ENCODE measurements at regions not wholly inside any gene's neighbourhood (a gene's known extent, or its start where the extent isn't known, plus 50 kb on each side); places are given as distances from the start of the nearest gene placed in this dataset.
A peak's percentile ranks its signal among the peaks of the same experiment; 100 is the strongest.

- no peaks in the 10 kb centered on the region for H3K36me3 ChIP-seq
- no peaks in the 10 kb centered on the region for H3K4me1 ChIP-seq
- H3K9me3 ChIP-seq: no peaks in the 10 kb centered on the region
- DNase-seq: no peak
- no peak for TF ChIP-seq CTCF (IDR thresholded peaks at IDR 0.05)
- no peak for TF ChIP-seq POLR2A (IDR thresholded peaks at IDR 0.05)
- intact Hi-C loops (cut with DNase I; ENCODE audit: low total_unique reads): loop anchor here (10.0 kb wide), 1 partner anchor 702 kb away; no protein-coding TSS in a partner anchor
- H3K4me3 ChIP-seq: no peak overlapping the region
- H3K27ac ChIP-seq: no peak overlapping the region
- H3K27me3 ChIP-seq: no peaks in the 10 kb centered on the region
Measured at GRCh38 chr11:112582366-112582765, 321.7 kb upstream of the PLET1 start.

GRCh38 chr11:112583261-112583893, 322.7 kb upstream of the PLET1 start:
- H3K27ac ChIP-seq: no peak overlapping the region
- intact Hi-C loops (cut with DNase I; ENCODE audit: low total_unique reads): loop anchor here (10.0 kb wide), 1 partner anchor 701 kb away; no protein-coding TSS in a partner anchor
- no peak for TF ChIP-seq CTCF (IDR thresholded peaks at IDR 0.05)
- no peak for TF ChIP-seq POLR2A (IDR thresholded peaks at IDR 0.05)
- H3K4me3 ChIP-seq: no peak overlapping the region
- no peaks in the 10 kb centered on the region for H3K4me1 ChIP-seq
- no peaks in the 10 kb centered on the region for H3K27me3 ChIP-seq
- no peaks in the 10 kb centered on the region for H3K36me3 ChIP-seq
- H3K9me3 ChIP-seq: no peaks in the 10 kb centered on the region
- DNase-seq: no peak

- no peaks in the 10 kb centered on the region for H3K9me3 ChIP-seq
- intact Hi-C loops (cut with DNase I; ENCODE audit: low total_unique reads): loop anchor here (10.0 kb wide), 1 partner anchor 700 kb away; no protein-coding TSS in a partner anchor
- H3K4me3 ChIP-seq: no peak overlapping the region
- TF ChIP-seq CTCF (IDR thresholded peaks at IDR 0.05) (no peak), POLR2A (IDR thresholded peaks at IDR 0.05) (no peak)
- no peaks in the 10 kb centered on the region for H3K27me3 ChIP-seq
- no peaks in the 10 kb centered on the region for H3K36me3 ChIP-seq
- no peak for DNase-seq
- H3K27ac ChIP-seq: no peak overlapping the region
- no peaks in the 10 kb centered on the region for H3K4me1 ChIP-seq
Measured at GRCh38 chr11:112584672-112585071, 324.0 kb upstream of the PLET1 start.

GRCh38 chr11:112587664-112588063, 327.0 kb upstream of the PLET1 start:
- no peak for DNase-seq
- Histone ChIP-seq H3K9me3 (no peaks in the 10 kb centered on the region), H3K27me3 (no peaks in the 10 kb centered on the region), H3K27ac (peak overlapping the region; percentile 21 to 75), H3K4me3 (no peak overlapping the region), H3K36me3 (no peaks in the 10 kb centered on the region), H3K4me1 (no peaks in the 10 kb centered on the region)
- intact Hi-C loops (cut with DNase I; ENCODE audit: low total_unique reads): loop anchor here (10.0 kb wide), 1 partner anchor 697 kb away; no protein-coding TSS in a partner anchor
- TF ChIP-seq CTCF (IDR thresholded peaks at IDR 0.05) (no peak), POLR2A (IDR thresholded peaks at IDR 0.05) (no peak)

- TF ChIP-seq CTCF (IDR thresholded peaks at IDR 0.05) (peak; percentile 67 to 79 (median 74)), POLR2A (IDR thresholded peaks at IDR 0.05) (no peak)
- H3K9me3 ChIP-seq: no peaks in the 10 kb centered on the region
- peak; percentile 59 to 84 for DNase-seq
- H3K4me3 ChIP-seq: no peak overlapping the region
- no peaks in the 10 kb centered on the region for H3K27me3 ChIP-seq
- H3K4me1 ChIP-seq: no peaks in the 10 kb centered on the region
- H3K36me3 ChIP-seq: no peaks in the 10 kb centered on the region
- H3K27ac ChIP-seq: peak overlapping the region; percentile 75 to 83
- intact Hi-C loops (cut with DNase I; ENCODE audit: low total_unique reads): loop anchor here (10.0 kb wide), 1 partner anchor 697 kb away; no protein-coding TSS in a partner anchor
Measured at GRCh38 chr11:112588252-112588694, 327.6 kb upstream of the PLET1 start.
